ENCODE measurements at regions not wholly inside any gene's neighbourhood (a gene's known extent, or its start where the extent isn't known, plus 50 kb on each side); places are given as distances from the start of the nearest gene placed in this dataset.

DNA sequence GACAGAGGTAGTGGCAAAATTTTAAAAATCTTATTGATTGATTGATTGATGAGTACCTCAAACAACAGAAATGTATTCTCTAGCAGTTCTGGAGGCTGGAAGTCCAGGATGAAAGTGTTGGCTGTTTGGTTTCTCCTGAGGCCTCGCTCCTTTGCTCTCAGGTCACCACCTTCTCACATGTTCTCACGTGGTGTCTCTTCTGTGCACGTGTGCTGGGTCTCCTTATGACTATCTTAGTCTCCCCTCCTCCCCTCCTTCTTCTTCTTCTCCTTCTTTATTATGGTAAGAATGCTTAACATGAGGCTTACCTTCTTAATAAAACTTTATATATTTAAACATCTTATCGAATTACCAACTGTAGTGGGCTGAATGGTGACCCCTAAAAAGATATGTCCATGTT lies 446.0 kb upstream of the SPHKAP start:
- in situ Hi-C loops (cut with MboI): no loop called here

DNA sequence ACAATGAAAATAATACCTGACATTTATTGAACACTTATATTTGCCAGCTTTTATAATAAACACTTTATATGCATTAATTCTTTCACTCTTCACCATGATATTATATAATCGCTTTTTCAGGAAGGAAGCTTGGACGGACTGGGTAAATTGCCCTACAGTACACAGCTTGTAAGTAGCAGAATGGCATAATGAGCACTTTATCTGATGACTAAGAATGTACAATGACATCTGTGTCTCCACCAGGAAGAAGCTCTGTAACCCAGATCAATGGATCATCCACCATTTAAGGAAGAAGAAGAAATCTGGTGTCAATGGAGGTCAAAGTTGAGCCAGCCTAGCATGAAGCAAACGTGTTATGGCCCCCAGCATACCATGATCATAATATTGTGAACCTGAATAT lies 444.0 kb upstream of the SPHKAP start:
- Histone ChIP-seq H3K9me2 (ENCODE audit: insufficient read depth) (no peaks in the 10 kb centered on the region), H3K79me2 (ENCODE audit: insufficient read depth) (no peaks in the 10 kb centered on the region), H3K4me1 (ENCODE audit: insufficient read depth) (no peaks in the 10 kb centered on the region), H3K27ac (no peak overlapping the region), H3K4me2 (ENCODE audit: unreplicated experiment) (no peak overlapping the region), H3K27me3 (replicated peaks; ENCODE audit: insufficient read depth) (no peaks in the 10 kb centered on the region), H3K9ac (no peak overlapping the region), H3K36me3 (ENCODE audit: low read depth) (no peaks in the 10 kb centered on the region), H3K4me3 (no peak overlapping the region), H3F3A (ENCODE audit: insufficient read depth) (no peaks in the 10 kb centered on the region), H2AFZ (no peak overlapping the region), H3K9me3 (ENCODE audit: low read depth) (no peaks in the 10 kb centered on the region), H4K20me1 (ENCODE audit: insufficient read depth) (no peaks in the 10 kb centered on the region)
- in situ Hi-C loops (cut with MboI): no loop called here
- 79 to 81% methylated on average over 3 of the region's 3 CpGs for WGBS, 2 experiments (ENCODE audit: low coverage in 1 of 2, low lambda C conversion rate in 2 of 2, missing lambda C conversion rate in 2 of 2)
- DNase-seq: no peak
- TF ChIP-seq EZH2phosphoT487 (IDR thresholded peaks at IDR 0.05; ENCODE audit: insufficient read depth, low read depth) (no peak), EZH2 (IDR thresholded peaks at IDR 0.05; ENCODE audit: insufficient read depth, poor library complexity, severe bottlenecking) (no peak)

More for the DNA sequence above, 446.0 kb upstream of the SPHKAP start:
- H3K27ac ChIP-seq: no peak overlapping the region
- no peaks in the 10 kb centered on the region for H3K79me2 ChIP-seq (ENCODE audit: insufficient read depth)
- H3K9ac ChIP-seq: no peak overlapping the region
- H3F3A ChIP-seq (ENCODE audit: insufficient read depth): no peaks in the 10 kb centered on the region
- H3K9me2 ChIP-seq (ENCODE audit: insufficient read depth): no peaks in the 10 kb centered on the region
- no peak overlapping the region for H3K4me2 ChIP-seq (ENCODE audit: unreplicated experiment)
- H2AFZ ChIP-seq: no peak overlapping the region
- DNase-seq: no peak
- H3K27me3 ChIP-seq (replicated peaks; ENCODE audit: insufficient read depth): no peaks in the 10 kb centered on the region
- no peaks in the 10 kb centered on the region for H3K36me3 ChIP-seq (ENCODE audit: low read depth)
- H3K4me3 ChIP-seq: no peak overlapping the region
- TF ChIP-seq EZH2phosphoT487 (IDR thresholded peaks at IDR 0.05; ENCODE audit: insufficient read depth, low read depth): no peak
- no peak for TF ChIP-seq EZH2 (IDR thresholded peaks at IDR 0.05; ENCODE audit: insufficient read depth, poor library complexity, severe bottlenecking)
- H3K4me1 ChIP-seq (ENCODE audit: insufficient read depth): no peaks in the 10 kb centered on the region
- H4K20me1 ChIP-seq (ENCODE audit: insufficient read depth): no peaks in the 10 kb centered on the region
- H3K9me3 ChIP-seq (ENCODE audit: low read depth): no peaks in the 10 kb centered on the region
- WGBS, 2 experiments (ENCODE audit: low coverage in 1 of 2, low lambda C conversion rate in 2 of 2, missing lambda C conversion rate in 2 of 2): 89 to 95% methylated on average over 4 of the region's 4 CpGs

DNA sequence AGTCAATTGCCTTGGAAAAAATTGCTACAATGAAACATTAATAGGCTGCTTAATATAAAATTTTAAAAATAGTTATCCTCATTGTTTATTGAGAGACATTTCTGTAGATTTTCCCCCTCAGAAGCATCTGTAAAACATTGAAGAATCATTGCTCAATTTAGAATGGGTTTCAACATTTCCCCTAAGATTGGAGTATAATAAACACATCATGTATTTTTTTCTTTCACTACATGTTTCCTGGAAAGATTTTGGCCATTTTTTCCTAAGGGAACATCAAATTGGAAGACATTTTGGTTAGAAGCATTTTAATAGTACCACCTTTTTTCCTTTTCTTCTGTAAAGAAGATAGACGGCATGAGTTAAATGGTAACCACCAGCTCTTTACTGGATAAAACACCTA lies 443.2 kb upstream of the SPHKAP start:
- H2AFZ ChIP-seq: no peak overlapping the region
- H3K79me2 ChIP-seq (ENCODE audit: insufficient read depth): no peaks in the 10 kb centered on the region
- no peaks in the 10 kb centered on the region for H3F3A ChIP-seq (ENCODE audit: insufficient read depth)
- no peaks in the 10 kb centered on the region for H3K4me1 ChIP-seq (ENCODE audit: insufficient read depth)
- DNase-seq: no peak
- H3K27ac ChIP-seq: no peak overlapping the region
- no peaks in the 10 kb centered on the region for H3K27me3 ChIP-seq (replicated peaks; ENCODE audit: insufficient read depth)
- 97 to 100% methylated on average over 1 of the region's 1 CpG for WGBS, 2 experiments (ENCODE audit: low coverage in 1 of 2, low lambda C conversion rate in 2 of 2, missing lambda C conversion rate in 2 of 2)
- H3K4me3 ChIP-seq: no peak overlapping the region
- H3K9me3 ChIP-seq (ENCODE audit: low read depth): no peaks in the 10 kb centered on the region
- no peak overlapping the region for H3K9ac ChIP-seq
- in situ Hi-C loops (cut with MboI): no loop called here
- H3K36me3 ChIP-seq (ENCODE audit: low read depth): no peaks in the 10 kb centered on the region
- no peaks in the 10 kb centered on the region for H4K20me1 ChIP-seq (ENCODE audit: insufficient read depth)
- no peak overlapping the region for H3K4me2 ChIP-seq (ENCODE audit: unreplicated experiment)
- TF ChIP-seq EZH2 (IDR thresholded peaks at IDR 0.05; ENCODE audit: insufficient read depth, poor library complexity, severe bottlenecking): no peak
- TF ChIP-seq EZH2phosphoT487 (IDR thresholded peaks at IDR 0.05; ENCODE audit: insufficient read depth, low read depth): no peak
- no peaks in the 10 kb centered on the region for H3K9me2 ChIP-seq (ENCODE audit: insufficient read depth)

DNA sequence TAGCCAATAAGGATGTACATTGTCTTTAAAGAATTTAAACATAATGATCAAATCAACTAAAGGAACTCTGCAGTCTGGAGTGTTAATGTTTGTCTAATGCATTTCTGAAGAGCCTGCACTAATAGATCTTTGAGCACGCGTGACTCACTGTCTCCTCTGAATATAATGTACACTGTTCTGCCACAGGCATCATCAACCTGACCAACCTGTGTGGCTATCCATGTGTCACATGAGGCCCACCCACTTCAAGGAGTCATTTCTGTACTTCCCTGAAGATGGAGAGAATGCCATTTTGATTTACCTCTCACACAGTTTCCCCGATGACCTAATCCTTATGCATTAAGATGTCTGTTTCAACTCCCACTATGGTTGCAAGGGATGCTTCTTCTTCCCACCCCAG lies 434.0 kb upstream of the SPHKAP start:
- WGBS, 2 experiments (ENCODE audit: low coverage in 1 of 2, low lambda C conversion rate in 2 of 2, missing lambda C conversion rate in 2 of 2): 75 to 82% methylated on average over 3 of the region's 3 CpGs
- TF ChIP-seq EZH2phosphoT487 (IDR thresholded peaks at IDR 0.05; ENCODE audit: insufficient read depth, low read depth) (no peak), EZH2 (IDR thresholded peaks at IDR 0.05; ENCODE audit: insufficient read depth, poor library complexity, severe bottlenecking) (no peak)
- Histone ChIP-seq H3K79me2 (ENCODE audit: insufficient read depth) (no peaks in the 10 kb centered on the region), H3K9me3 (ENCODE audit: low read depth) (no peaks in the 10 kb centered on the region), H3K27ac (no peak overlapping the region), H4K20me1 (ENCODE audit: insufficient read depth) (no peaks in the 10 kb centered on the region), H3K9me2 (ENCODE audit: insufficient read depth) (no peaks in the 10 kb centered on the region), H3K9ac (no peak overlapping the region), H3K36me3 (ENCODE audit: low read depth) (no peaks in the 10 kb centered on the region), H3F3A (ENCODE audit: insufficient read depth) (peaks cover 15% of the 10 kb centered on the region), H3K27me3 (replicated peaks; ENCODE audit: insufficient read depth) (no peaks in the 10 kb centered on the region), H3K4me1 (ENCODE audit: insufficient read depth) (peaks cover 15% of the 10 kb centered on the region), H3K4me3 (no peak overlapping the region), H3K4me2 (ENCODE audit: unreplicated experiment) (no peak overlapping the region), H2AFZ (no peak overlapping the region)
- DNase-seq: no peak
- in situ Hi-C loops (cut with MboI): no loop called here

DNA sequence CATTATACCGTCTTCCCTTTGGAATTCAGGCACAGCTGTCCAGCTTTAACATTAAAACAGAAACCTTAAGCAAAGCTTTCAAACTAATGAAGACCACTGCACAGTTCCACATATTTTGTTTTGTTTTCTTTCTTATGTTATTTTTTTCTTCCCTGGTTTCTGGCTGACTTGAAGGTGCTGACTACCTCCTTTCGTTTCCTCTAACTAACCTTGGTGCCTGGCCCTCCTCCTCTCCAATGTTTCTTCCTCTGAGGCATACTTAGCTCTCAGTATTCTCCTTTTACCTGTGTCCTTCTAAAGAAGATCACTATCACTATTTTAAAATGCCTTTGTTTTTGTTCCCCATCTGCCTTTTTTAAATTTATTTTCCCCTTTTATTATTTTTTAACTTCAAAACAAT lies 433.3 kb upstream of the SPHKAP start:
- Histone ChIP-seq H3K27me3 (replicated peaks; ENCODE audit: insufficient read depth) (no peaks in the 10 kb centered on the region), H2AFZ (no peak overlapping the region), H3F3A (ENCODE audit: insufficient read depth) (peaks cover 15% of the 10 kb centered on the region), H3K4me1 (ENCODE audit: insufficient read depth) (peaks cover 15% of the 10 kb centered on the region), H3K4me2 (ENCODE audit: unreplicated experiment) (no peak overlapping the region), H3K9me3 (ENCODE audit: low read depth) (no peaks in the 10 kb centered on the region), H3K36me3 (ENCODE audit: low read depth) (no peaks in the 10 kb centered on the region), H3K4me3 (no peak overlapping the region), H3K27ac (no peak overlapping the region), H3K9me2 (ENCODE audit: insufficient read depth) (no peaks in the 10 kb centered on the region), H3K9ac (no peak overlapping the region), H3K79me2 (ENCODE audit: insufficient read depth) (no peaks in the 10 kb centered on the region), H4K20me1 (ENCODE audit: insufficient read depth) (no peaks in the 10 kb centered on the region)
- TF ChIP-seq EZH2 (IDR thresholded peaks at IDR 0.05; ENCODE audit: insufficient read depth, poor library complexity, severe bottlenecking) (no peak), EZH2phosphoT487 (IDR thresholded peaks at IDR 0.05; ENCODE audit: insufficient read depth, low read depth) (no peak)
- in situ Hi-C loops (cut with MboI): no loop called here
- no peak for DNase-seq
- WGBS, 2 experiments (ENCODE audit: low coverage in 1 of 2, low lambda C conversion rate in 2 of 2, missing lambda C conversion rate in 2 of 2): 77 to 86% methylated on average over 2 of the region's 2 CpGs
